Stomach (tissue), 4 donors: ENCODE measurements at regions not wholly inside any gene's neighbourhood (a gene's known extent, or its start where the extent isn't known, plus 50 kb on each side); places are given as distances from the start of the nearest gene placed in this dataset.

Experiments
- CTCF ChIP-seq, 7 experiments: fragments of 450-650 bp in 4 of 7; fragments of 200-600 bp in 3 of 7; sonication (generic) in 3 of 7; IDR thresholded peaks; one replicate each; pipeline ENCODE4 v1.5.1; 2016 to 2019; ENCODE audit warnings: antibody characterized with exemption in 7 of 7, control low read depth in 2 of 7, mild to moderate bottlenecking in 1 of 7
- EP300 ChIP-seq: sonication (generic); formaldehyde crosslinking; IDR thresholded peaks from one replicate; pipeline ENCODE4 v1.6.1; 2017; ENCODE audit warnings: antibody characterized with exemption
- POLR2A ChIP-seq, 4 donors: fragments of 450-650 bp; IDR thresholded peaks; one replicate each; pipeline ENCODE4 v1.6.1; 2016; ENCODE audit warnings: antibody characterized with exemption in 4 of 4, control low read depth in 2 of 4, mild to moderate bottlenecking in 1 of 4, moderate library complexity in 1 of 4
- POLR2AphosphoS5 ChIP-seq, 3 donors: sonication (generic); formaldehyde crosslinking; IDR thresholded peaks; one replicate each; pipeline ENCODE4 v1.6.1; 2016; ENCODE audit warnings: antibody characterized with exemption in 3 of 3

- TF ChIP-seq POLR2A (IDR thresholded peaks at IDR 0.05), result no peak
- TF ChIP-seq CTCF (IDR thresholded peaks at IDR 0.05), result no peak
- TF ChIP-seq EP300, result no peak
- no peak for TF ChIP-seq POLR2AphosphoS5 (IDR thresholded peaks at IDR 0.05)
Measured at GRCh38 chr4:56198265-56198664, 189.0 kb downstream of the AASDH start.
